ENCODE measurements at regions not wholly inside any gene's neighbourhood (a gene's known extent, or its start where the extent isn't known, plus 50 kb on each side); places are given as distances from the start of the nearest gene placed in this dataset.

- TF ChIP-seq CTCF (IDR thresholded peaks at IDR 0.05; ENCODE audit: borderline replicate concordance, extremely low read depth, low read length, poor library complexity, severe bottlenecking) = no peak
- no peak for TF ChIP-seq EZH2 (IDR thresholded peaks at IDR 0.05; ENCODE audit: borderline replicate concordance, low read depth, low read length, severe bottlenecking)
Measured at GRCh38 chr4:112083587-112084347, 61.5 kb upstream of the FAM241A start.

Measured in DND-41 (cell line).